22Rv1 (cell line): ENCODE measurements at regions not wholly inside any gene's neighbourhood (a gene's known extent, or its start where the extent isn't known, plus 50 kb on each side); places are given as distances from the start of the nearest gene placed in this dataset.

ENCODE experiments used
- H3K27ac ChIP-seq: fragments of 450-650 bp; 2 replicates; pipeline ENCODE4 v1.5.1; 2017
- CTCF ChIP-seq: fragments of 450-650 bp; IDR thresholded peaks from 2 replicates; pipeline ENCODE4 v1.5.1; 2017; ENCODE audit warnings: mild to moderate bottlenecking
- ZFX ChIP-seq: fragments of 450-650 bp; IDR thresholded peaks from 2 replicates; pipeline ENCODE4 v1.6.1; 2017; ENCODE audit warnings: antibody characterized with exemption, borderline replicate concordance

GRCh38 chr20:11261533-11262000 is 587.8 kb upstream of the JAG1 start:
- TF ChIP-seq CTCF (no peak), ZFX (no peak)
- H3K27ac ChIP-seq = no peak overlapping the region

- H3K27ac ChIP-seq = no peak overlapping the region
- TF ChIP-seq CTCF (no peak), ZFX (no peak)
Measured at GRCh38 chr20:11266571-11266970, 592.8 kb upstream of the JAG1 start.

- TF ChIP-seq CTCF (no peak), ZFX (no peak)
- H3K27ac ChIP-seq = no peak overlapping the region
Measured at GRCh38 chr20:11267131-11267761, 593.4 kb upstream of the JAG1 start.

GRCh38 chr20:11267762-11268335 is 594.0 kb upstream of the JAG1 start:
- no peak overlapping the region for H3K27ac ChIP-seq
- no peak for TF ChIP-seq CTCF
- TF ChIP-seq ZFX = no peak

- no peak overlapping the region for H3K27ac ChIP-seq
- TF ChIP-seq ZFX = no peak
- TF ChIP-seq CTCF = no peak
Measured at GRCh38 chr20:11270566-11270965, 596.8 kb upstream of the JAG1 start.

- no peak overlapping the region for H3K27ac ChIP-seq
- TF ChIP-seq ZFX (no peak), CTCF (no peak)
Measured at GRCh38 chr20:11271319-11271718, 597.5 kb upstream of the JAG1 start.

GRCh38 chr20:11271920-11272594 is 598.3 kb upstream of the JAG1 start:
- H3K27ac ChIP-seq = no peak overlapping the region
- TF ChIP-seq ZFX = no peak
- TF ChIP-seq CTCF = no peak
